NCI-H748 (cell line): ENCODE measurements at regions not wholly inside any gene's neighbourhood (a gene's known extent, or its start where the extent isn't known, plus 50 kb on each side); places are given as distances from the start of the nearest gene placed in this dataset.
A peak's percentile ranks its signal among the peaks of the same experiment; 100 is the strongest.

Experiments used
- DNase-seq: peaks from one replicate; lab custom pipeline; 2025; ENCODE audit not compliant: unreplicated experiment; lab: John Stamatoyannopoulos, UW

GRCh38 chr4:170827562-170828274 is 738.0 kb upstream of the AADAT start:
- no peak for DNase-seq

GRCh38 chr4:170818786-170819185 is 729.0 kb upstream of the AADAT start:
- DNase-seq, result no peak

- peak; percentile 58 for DNase-seq
Measured at GRCh38 chr4:170805352-170805751, 715.6 kb upstream of the AADAT start.

- no peak for DNase-seq
Measured at GRCh38 chr4:170804930-170805329, 715.2 kb upstream of the AADAT start.

- no peak for DNase-seq
Measured at GRCh38 chr4:170803492-170803891, 713.7 kb upstream of the AADAT start.

- DNase-seq, result no peak
Measured at GRCh38 chr4:170801771-170802170, 712.0 kb upstream of the AADAT start.

- DNase-seq, result no peak
Measured at GRCh38 chr4:170794525-170794924, 704.8 kb upstream of the AADAT start.

GRCh38 chr4:170788540-170789051 is 698.8 kb upstream of the AADAT start:
- DNase-seq, result peak; percentile 54

GRCh38 chr4:170777663-170778062 is 687.9 kb upstream of the AADAT start:
- no peak for DNase-seq

GRCh38 chr4:170776983-170777382 is 687.2 kb upstream of the AADAT start:
- no peak for DNase-seq

- DNase-seq, result no peak
Measured at GRCh38 chr4:170775851-170776250, 686.1 kb upstream of the AADAT start.

- no peak for DNase-seq
Measured at GRCh38 chr4:170773709-170774273, 684.0 kb upstream of the AADAT start.

- DNase-seq, result no peak
Measured at GRCh38 chr4:170772429-170772828, 682.7 kb upstream of the AADAT start.

GRCh38 chr4:170770664-170771063 is 680.9 kb upstream of the AADAT start:
- no peak for DNase-seq

- no peak for DNase-seq
Measured at GRCh38 chr4:170769862-170770261, 680.1 kb upstream of the AADAT start.

GRCh38 chr4:170758988-170759387 is 669.2 kb upstream of the AADAT start:
- DNase-seq, result no peak

- peak; percentile 2 for DNase-seq
Measured at GRCh38 chr4:170750519-170750918, 660.8 kb upstream of the AADAT start.

GRCh38 chr4:170748975-170749374 is 659.2 kb upstream of the AADAT start:
- no peak for DNase-seq

GRCh38 chr4:170743633-170744032 is 653.9 kb upstream of the AADAT start:
- DNase-seq, result peak; percentile 67

GRCh38 chr4:170741856-170742255 is 652.1 kb upstream of the AADAT start:
- no peak for DNase-seq

GRCh38 chr4:170736710-170737109 is 647.0 kb upstream of the AADAT start:
- DNase-seq, result no peak

GRCh38 chr4:170729897-170730296 is 640.1 kb upstream of the AADAT start:
- DNase-seq, result no peak

- DNase-seq, result no peak
Measured at GRCh38 chr4:170729236-170729635, 639.5 kb upstream of the AADAT start.
